ENCODE measurements at regions not wholly inside any gene's neighbourhood (a gene's known extent, or its start where the extent isn't known, plus 50 kb on each side); places are given as distances from the start of the nearest gene placed in this dataset.

- TF ChIP-seq POLR2AphosphoS5 (IDR thresholded peaks at IDR 0.05; ENCODE audit: low read depth, low read length) = no peak
- TF ChIP-seq REST (IDR thresholded peaks at IDR 0.05; ENCODE audit: insufficient read depth in 1 of 2, low read depth in 2 of 2, low read length in 2 of 2) = no peak
- TF ChIP-seq FOXP2 (optimal IDR thresholded peaks at IDR 0.05; ENCODE audit: borderline replicate concordance, extremely low read depth, extremely low read length, insufficient read depth) = no peak
- no peak for TF ChIP-seq TAF1 (IDR thresholded peaks at IDR 0.05; ENCODE audit: borderline replicate concordance, insufficient read depth, low read length)
- TF ChIP-seq SIN3A (IDR thresholded peaks at IDR 0.05; ENCODE audit: borderline replicate concordance, insufficient read depth, low read length) = no peak
These were observed 189.7 kb upstream of the DPP10 start for GRCh38 chr2:114252713-114253112.

GRCh38 chr2:114254875-114255274, 187.6 kb upstream of the DPP10 start:
- TF ChIP-seq REST (IDR thresholded peaks at IDR 0.05; ENCODE audit: insufficient read depth in 1 of 2, low read depth in 2 of 2, low read length in 2 of 2) (no peak), POLR2AphosphoS5 (IDR thresholded peaks at IDR 0.05; ENCODE audit: low read depth, low read length) (no peak), SIN3A (IDR thresholded peaks at IDR 0.05; ENCODE audit: borderline replicate concordance, insufficient read depth, low read length) (no peak), TAF1 (IDR thresholded peaks at IDR 0.05; ENCODE audit: borderline replicate concordance, insufficient read depth, low read length) (no peak), FOXP2 (optimal IDR thresholded peaks at IDR 0.05; ENCODE audit: borderline replicate concordance, extremely low read depth, extremely low read length, insufficient read depth) (no peak)

GRCh38 chr2:114259389-114259788, 183.1 kb upstream of the DPP10 start:
- TF ChIP-seq REST (IDR thresholded peaks at IDR 0.05; ENCODE audit: insufficient read depth in 1 of 2, low read depth in 2 of 2, low read length in 2 of 2) (no peak), POLR2AphosphoS5 (IDR thresholded peaks at IDR 0.05; ENCODE audit: low read depth, low read length) (no peak), FOXP2 (optimal IDR thresholded peaks at IDR 0.05; ENCODE audit: borderline replicate concordance, extremely low read depth, extremely low read length, insufficient read depth) (no peak), TAF1 (IDR thresholded peaks at IDR 0.05; ENCODE audit: borderline replicate concordance, insufficient read depth, low read length) (no peak), SIN3A (IDR thresholded peaks at IDR 0.05; ENCODE audit: borderline replicate concordance, insufficient read depth, low read length) (no peak)

- TF ChIP-seq TAF1 (IDR thresholded peaks at IDR 0.05; ENCODE audit: borderline replicate concordance, insufficient read depth, low read length) = no peak
- no peak for TF ChIP-seq FOXP2 (optimal IDR thresholded peaks at IDR 0.05; ENCODE audit: borderline replicate concordance, extremely low read depth, extremely low read length, insufficient read depth)
- no peak for TF ChIP-seq SIN3A (IDR thresholded peaks at IDR 0.05; ENCODE audit: borderline replicate concordance, insufficient read depth, low read length)
- no peak for TF ChIP-seq REST (IDR thresholded peaks at IDR 0.05; ENCODE audit: insufficient read depth in 1 of 2, low read depth in 2 of 2, low read length in 2 of 2)
- TF ChIP-seq POLR2AphosphoS5 (IDR thresholded peaks at IDR 0.05; ENCODE audit: low read depth, low read length) = no peak
These were observed 181.1 kb upstream of the DPP10 start for GRCh38 chr2:114261366-114261765.

GRCh38 chr2:114265261-114265660, 177.2 kb upstream of the DPP10 start:
- TF ChIP-seq SIN3A (IDR thresholded peaks at IDR 0.05; ENCODE audit: borderline replicate concordance, insufficient read depth, low read length) (no peak), TAF1 (IDR thresholded peaks at IDR 0.05; ENCODE audit: borderline replicate concordance, insufficient read depth, low read length) (no peak), REST (IDR thresholded peaks at IDR 0.05; ENCODE audit: insufficient read depth in 1 of 2, low read depth in 2 of 2, low read length in 2 of 2) (no peak), FOXP2 (optimal IDR thresholded peaks at IDR 0.05; ENCODE audit: borderline replicate concordance, extremely low read depth, extremely low read length, insufficient read depth) (no peak), POLR2AphosphoS5 (IDR thresholded peaks at IDR 0.05; ENCODE audit: low read depth, low read length) (no peak)
